Activated T-cell treated with anti-CD3 and anti-CD28 coated beads, Interleukin-2, amount 50 U/mL, for 72 hours (primary cell): ENCODE measurements at regions not wholly inside any gene's neighbourhood (a gene's known extent, or its start where the extent isn't known, plus 50 kb on each side); places are given as distances from the start of the nearest gene placed in this dataset.

Experiments
- ATAC-seq, 2 donors: fragments of 150-1000 bp; cut with Tn5 transposase; replicated peaks in 1 of 2; 2 replicates each; pipeline ENCODE4 v1.10.0; 2021; ENCODE audit warnings: moderate library complexity in 2 of 2, mild to moderate bottlenecking in 1 of 2
- DNase-seq, 2 donors: peaks; one replicate each; pipeline ENCODE4 v3.0.0; 2021 to 2022; ENCODE audit warnings: mixed read lengths in 1 of 2
- H3K27ac Mint-ChIP-seq: one replicate; pipeline ENCODE4 v1.8.0; 2022; ENCODE audit warnings: mild to moderate bottlenecking, moderate library complexity, mixed read lengths
- H3K27me3 Mint-ChIP-seq: one replicate; pipeline ENCODE4 v1.8.0; 2022; ENCODE audit warnings: low read depth, mixed read lengths
- H3K36me3 Mint-ChIP-seq, 2 donors: one replicate each; pipeline ENCODE4 v1.8.0; 2022; ENCODE audit warnings: mixed read lengths in 2 of 2, mild to moderate bottlenecking in 1 of 2; ENCODE audit not compliant: insufficient read depth in 2 of 2
- H3K4me1 Mint-ChIP-seq: one replicate; pipeline ENCODE4 v1.8.0; 2022; ENCODE audit warnings: low read depth, mixed read lengths
- H3K4me3 Mint-ChIP-seq, 2 donors: one replicate each; pipeline ENCODE4 v1.8.0; 2022; ENCODE audit warnings: mild to moderate bottlenecking in 2 of 2, mixed read lengths in 2 of 2, moderate library complexity in 2 of 2
- H3K9me3 Mint-ChIP-seq, 2 donors: one replicate each; pipeline ENCODE4 v1.8.0; 2022; ENCODE audit warnings: mixed read lengths in 2 of 2

- peaks cover 8 to 9% of the 10 kb centered on the region in 2 donors for H3K9me3 Mint-ChIP-seq
- no peak overlapping the region for H3K27ac Mint-ChIP-seq
- peaks cover 6% of the 10 kb centered on the region for H3K27me3 Mint-ChIP-seq
- H3K4me3 Mint-ChIP-seq: no peak overlapping the region
- no peak for ATAC-seq
- peaks cover 5% of the 10 kb centered on the region for H3K4me1 Mint-ChIP-seq
- no peak for DNase-seq
- no peaks in the 10 kb centered on the region for H3K36me3 Mint-ChIP-seq
These were observed 249.5 kb upstream of the SHH start for GRCh38 chr7:156061689-156062255.

GRCh38 chr7:156060925-156061324 lies 248.7 kb upstream of the SHH start:
- H3K27ac Mint-ChIP-seq: no peak overlapping the region
- ATAC-seq (no peak), DNase-seq (no peak)
- no peaks in the 10 kb centered on the region for H3K36me3 Mint-ChIP-seq
- H3K4me3 Mint-ChIP-seq: no peak overlapping the region
- H3K9me3 Mint-ChIP-seq: peaks cover 8 to 9% of the 10 kb centered on the region in 2 donors
- peaks cover 5% of the 10 kb centered on the region for H3K4me1 Mint-ChIP-seq
- H3K27me3 Mint-ChIP-seq: peaks cover 5% of the 10 kb centered on the region

- no peaks in the 10 kb centered on the region for H3K36me3 Mint-ChIP-seq
These were observed 247.1 kb upstream of the SHH start for GRCh38 chr7:156059369-156059768.

GRCh38 chr7:156058248-156058647 lies 246.0 kb upstream of the SHH start:
- peaks cover 8 to 10% of the 10 kb centered on the region in 2 donors for H3K9me3 Mint-ChIP-seq
- H3K4me1 Mint-ChIP-seq: no peaks in the 10 kb centered on the region
- H3K27me3 Mint-ChIP-seq: no peaks in the 10 kb centered on the region
- H3K4me3 Mint-ChIP-seq: no peak overlapping the region
- no peak for DNase-seq
- ATAC-seq: no peak
- H3K36me3 Mint-ChIP-seq: no peaks in the 10 kb centered on the region
- no peak overlapping the region for H3K27ac Mint-ChIP-seq

More at GRCh38 chr7:156059369-156059768, 247.1 kb upstream of the SHH start:
- ATAC-seq (no peak), DNase-seq (no peak)
- Mint-ChIP-seq H3K27me3 (no peaks in the 10 kb centered on the region), H3K4me1 (no peaks in the 10 kb centered on the region), H3K4me3 (no peak overlapping the region), H3K9me3 (peaks cover 8 to 9% of the 10 kb centered on the region in 2 donors), H3K27ac (no peak overlapping the region)

- no peaks in the 10 kb centered on the region for H3K27me3 Mint-ChIP-seq
- H3K4me3 Mint-ChIP-seq: no peak overlapping the region
- DNase-seq: no peak
- H3K36me3 Mint-ChIP-seq: no peaks in the 10 kb centered on the region
- ATAC-seq: no peak
- peaks cover 13% of the 10 kb centered on the region in 2 donors for H3K9me3 Mint-ChIP-seq
- H3K27ac Mint-ChIP-seq: no peak overlapping the region
- no peaks in the 10 kb centered on the region for H3K4me1 Mint-ChIP-seq
These were observed 244.3 kb upstream of the SHH start for GRCh38 chr7:156056534-156056933.

GRCh38 chr7:156055206-156055822 lies 243.1 kb upstream of the SHH start:
- no peaks in the 10 kb centered on the region for H3K4me1 Mint-ChIP-seq
- no peaks in the 10 kb centered on the region for H3K36me3 Mint-ChIP-seq
- H3K27ac Mint-ChIP-seq: no peak overlapping the region
- H3K4me3 Mint-ChIP-seq: no peak overlapping the region
- H3K27me3 Mint-ChIP-seq: no peaks in the 10 kb centered on the region
- peaks cover 6 to 7% of the 10 kb centered on the region in 2 donors for H3K9me3 Mint-ChIP-seq
- ATAC-seq: no peak
- no peak for DNase-seq

- no peak overlapping the region for H3K4me3 Mint-ChIP-seq
- H3K36me3 Mint-ChIP-seq: peaks cover 0 to 3% of the 10 kb centered on the region in 2 donors
- peaks cover 4 to 7% of the 10 kb centered on the region in 2 donors for H3K9me3 Mint-ChIP-seq
- DNase-seq (no peak), ATAC-seq (no peak)
- H3K27ac Mint-ChIP-seq: no peak overlapping the region
- no peaks in the 10 kb centered on the region for H3K27me3 Mint-ChIP-seq
- no peaks in the 10 kb centered on the region for H3K4me1 Mint-ChIP-seq
These were observed 239.6 kb upstream of the SHH start for GRCh38 chr7:156051884-156052283.

GRCh38 chr7:156050636-156051569 lies 238.6 kb upstream of the SHH start:
- Mint-ChIP-seq H3K9me3 (peaks cover 4 to 7% of the 10 kb centered on the region in 2 donors), H3K4me1 (no peaks in the 10 kb centered on the region), H3K36me3 (peaks cover 0 to 4% of the 10 kb centered on the region in 2 donors), H3K27ac (no peak overlapping the region), H3K4me3 (no peak overlapping the region), H3K27me3 (no peaks in the 10 kb centered on the region)
- DNase-seq: no peak
- no peak for ATAC-seq

GRCh38 chr7:156049366-156049765 lies 237.1 kb upstream of the SHH start:
- peaks cover 4 to 7% of the 10 kb centered on the region in 2 donors for H3K9me3 Mint-ChIP-seq
- no peak overlapping the region for H3K27ac Mint-ChIP-seq
- H3K27me3 Mint-ChIP-seq: no peaks in the 10 kb centered on the region
- ATAC-seq (no peak), DNase-seq (no peak)
- peaks cover 0 to 4% of the 10 kb centered on the region in 2 donors for H3K36me3 Mint-ChIP-seq
- no peak overlapping the region for H3K4me3 Mint-ChIP-seq
- no peaks in the 10 kb centered on the region for H3K4me1 Mint-ChIP-seq

- Mint-ChIP-seq H3K27ac (no peak overlapping the region), H3K4me3 (no peak overlapping the region), H3K36me3 (peaks cover 0 to 4% of the 10 kb centered on the region in 2 donors), H3K9me3 (peaks cover 0 to 2% of the 10 kb centered on the region in 2 donors), H3K27me3 (no peaks in the 10 kb centered on the region), H3K4me1 (no peaks in the 10 kb centered on the region)
- DNase-seq (no peak), ATAC-seq (no peak)
These were observed 233.8 kb upstream of the SHH start for GRCh38 chr7:156046031-156046560.

GRCh38 chr7:156043416-156044178 lies 231.3 kb upstream of the SHH start:
- no peak overlapping the region for H3K4me3 Mint-ChIP-seq
- no peak for DNase-seq
- H3K4me1 Mint-ChIP-seq: no peaks in the 10 kb centered on the region
- ATAC-seq: no peak
- peaks cover 0 to 2% of the 10 kb centered on the region in 2 donors for H3K9me3 Mint-ChIP-seq
- H3K36me3 Mint-ChIP-seq: peaks cover 0 to 4% of the 10 kb centered on the region in 2 donors
- H3K27ac Mint-ChIP-seq: no peak overlapping the region
- no peaks in the 10 kb centered on the region for H3K27me3 Mint-ChIP-seq

GRCh38 chr7:156041398-156041797 lies 229.1 kb upstream of the SHH start:
- no peak overlapping the region for H3K4me3 Mint-ChIP-seq
- no peak overlapping the region for H3K27ac Mint-ChIP-seq
- DNase-seq: no peak
- H3K4me1 Mint-ChIP-seq: no peaks in the 10 kb centered on the region
- no peak for ATAC-seq
- H3K36me3 Mint-ChIP-seq: no peaks in the 10 kb centered on the region
- no peaks in the 10 kb centered on the region for H3K27me3 Mint-ChIP-seq
- no peaks in the 10 kb centered on the region for H3K9me3 Mint-ChIP-seq
